HK-2 (cell line): ENCODE measurements at regions not wholly inside any gene's neighbourhood (a gene's known extent, or its start where the extent isn't known, plus 50 kb on each side); places are given as distances from the start of the nearest gene placed in this dataset.

ENCODE experiments used
- DNase-seq: peaks from one replicate; pipeline ENCODE4 v3.0.0-alpha.2; 2018; ENCODE audit not compliant: unreplicated experiment

DNA sequence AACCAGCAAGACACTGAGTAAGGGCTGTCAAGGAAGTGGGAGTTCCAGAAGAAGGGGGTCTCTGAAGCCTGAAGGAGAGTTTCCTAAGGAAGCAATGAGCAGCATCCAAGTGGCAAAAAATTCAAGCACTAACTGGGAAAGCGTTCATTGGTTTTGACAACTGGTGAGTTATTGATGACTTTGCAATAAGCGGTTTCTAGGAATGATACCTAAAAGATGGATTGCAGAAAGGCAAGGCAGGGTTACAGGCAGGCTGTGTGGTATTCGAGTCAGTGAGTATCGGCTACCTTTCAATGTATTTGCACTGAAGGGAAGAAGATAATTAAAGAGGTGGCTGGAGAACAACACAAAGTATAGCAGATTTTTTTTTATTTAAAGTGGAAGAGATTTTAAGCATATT is 59.3 kb upstream of the NCAM1 start:
- no peak for DNase-seq

DNA sequence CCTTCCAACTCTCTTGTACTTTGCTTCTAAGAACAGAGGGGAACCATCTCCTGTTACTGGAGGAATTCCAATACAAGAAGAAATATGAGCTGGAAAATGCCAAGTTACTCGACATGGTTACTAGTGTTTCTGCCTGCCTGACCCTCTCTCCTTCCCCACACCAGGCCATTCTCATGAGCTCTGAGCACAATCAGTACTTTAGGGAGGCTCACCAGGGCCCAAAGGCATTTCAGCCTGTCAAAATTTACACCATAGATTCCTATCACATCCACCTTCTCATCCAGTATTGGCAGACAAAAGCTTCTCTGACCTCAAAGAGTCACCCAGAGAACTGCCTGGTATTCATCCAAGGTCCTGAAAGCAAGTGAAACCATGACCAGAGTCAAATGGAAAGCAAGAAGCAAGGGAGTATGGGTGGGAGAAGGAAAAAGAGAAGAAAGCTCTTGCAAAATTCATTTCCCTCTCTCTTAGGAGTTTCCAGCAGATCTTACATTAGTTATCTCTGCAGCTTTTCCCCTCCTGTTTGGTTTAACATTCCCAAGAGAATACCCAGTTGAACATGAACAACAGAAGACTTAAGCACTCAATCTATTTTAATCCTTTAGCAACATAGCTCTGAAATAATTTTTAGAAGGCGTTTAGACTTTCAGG is 58.7 kb upstream of the NCAM1 start:
- no peak for DNase-seq

DNA sequence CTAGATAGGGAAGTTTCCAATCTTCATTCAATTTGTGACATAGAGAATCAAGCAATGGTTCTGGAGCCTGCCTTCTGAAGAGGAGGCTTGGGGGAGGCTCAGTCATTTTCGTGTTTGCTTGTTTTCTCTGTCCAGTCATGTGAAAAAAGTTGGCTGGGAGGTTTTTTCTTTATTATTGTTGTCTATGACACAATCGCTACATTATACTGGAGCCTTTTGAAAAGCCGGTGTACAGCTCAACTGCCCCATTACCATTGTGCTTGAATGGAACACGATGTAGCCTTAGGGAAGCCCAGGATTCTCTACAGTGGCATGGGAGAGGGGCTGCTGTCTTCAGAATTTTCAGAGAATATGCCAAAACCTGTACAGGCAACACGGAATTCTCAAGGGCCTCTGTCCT is 57.9 kb upstream of the NCAM1 start:
- DNase-seq, result no peak

DNA sequence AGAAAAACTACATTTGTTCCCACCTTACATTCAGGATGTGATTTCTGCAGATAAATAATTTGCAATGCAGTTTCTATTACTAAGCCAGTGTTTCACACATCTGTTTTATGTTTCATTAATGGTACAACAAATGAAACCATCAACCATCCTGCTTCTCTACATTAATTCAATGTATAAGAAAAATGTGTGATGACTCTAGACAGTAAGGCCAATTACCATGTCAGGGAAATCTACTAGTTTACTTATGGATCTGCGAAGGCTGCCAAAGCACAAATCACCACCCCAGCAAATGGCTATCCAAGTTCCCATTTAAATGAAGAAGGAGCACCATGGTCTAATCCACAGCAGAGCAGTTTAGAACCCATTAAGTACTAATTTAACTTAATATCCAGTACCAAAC is 50.1 kb upstream of the NCAM1 start:
- no peak for DNase-seq
